H54 (cell line): ENCODE measurements at regions not wholly inside any gene's neighbourhood (a gene's known extent, or its start where the extent isn't known, plus 50 kb on each side); places are given as distances from the start of the nearest gene placed in this dataset.

Source experiments
- DNase-seq: peaks from one replicate; pipeline ENCODE4 v3.0.0; 2011; ENCODE audit warnings: low spot score, mixed read lengths; ENCODE audit not compliant: insufficient read length
- FAIRE-seq: peaks from 3 replicates; lab custom pipeline; 2011; peaks lifted over from hg19 to GRCh38; lab: Jason Lieb, UNC
- POLR2A ChIP-seq: IDR thresholded peaks from 2 replicates; pipeline ENCODE4 v1.6.1; 2011; ENCODE audit warnings: low read depth, mild to moderate bottlenecking, low read length

- no peak for TF ChIP-seq POLR2A
- no peak for FAIRE-seq
- DNase-seq, result no peak
These were observed 278.8 kb upstream of the IMPG1 start for GRCh38 chr6:76351275-76351674.

GRCh38 chr6:76347539-76347938, 275.1 kb upstream of the IMPG1 start:
- no peak for TF ChIP-seq POLR2A
- DNase-seq (no peak), FAIRE-seq (no peak)

- DNase-seq (no peak), FAIRE-seq (no peak)
- no peak for TF ChIP-seq POLR2A
These were observed 270.2 kb upstream of the IMPG1 start for GRCh38 chr6:76342611-76343160.

GRCh38 chr6:76330031-76330430, 257.6 kb upstream of the IMPG1 start:
- no peak for TF ChIP-seq POLR2A
- FAIRE-seq, result no peak

GRCh38 chr6:76326871-76327270, 254.4 kb upstream of the IMPG1 start:
- no peak for FAIRE-seq
- no peak for DNase-seq
- TF ChIP-seq POLR2A, result no peak

More at GRCh38 chr6:76330031-76330430, 257.6 kb upstream of the IMPG1 start:
- no peak for DNase-seq
